ENCODE measurements at regions not wholly inside any gene's neighbourhood (a gene's known extent, or its start where the extent isn't known, plus 50 kb on each side); places are given as distances from the start of the nearest gene placed in this dataset.
A peak's percentile ranks its signal among the peaks of the same experiment; 100 is the strongest.

DNA sequence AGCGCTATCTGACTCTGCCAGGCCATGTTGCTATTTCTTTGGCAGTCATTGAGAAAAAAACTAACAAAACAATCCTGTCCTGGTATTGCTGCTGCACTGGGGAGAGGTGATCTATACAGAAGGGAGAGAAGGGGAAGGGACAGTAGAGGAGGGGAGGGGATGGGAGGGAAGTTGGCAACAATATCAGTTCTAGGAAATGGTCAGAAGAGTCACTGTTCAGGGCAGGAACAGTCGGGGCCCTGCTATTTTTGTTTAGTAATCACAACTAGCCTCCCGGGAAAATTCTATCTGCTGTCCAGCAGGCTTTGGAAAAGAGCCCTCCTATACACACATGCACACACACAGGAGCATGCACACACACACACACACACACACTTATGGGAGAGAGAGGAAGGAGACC lies 142.3 kb upstream of the CARMIL1 start:
- H4K20me1 ChIP-seq (ENCODE audit: insufficient read depth, poor library complexity, severe bottlenecking), result no peaks in the 10 kb centered on the region
- H3K4me3 ChIP-seq, result no peak overlapping the region
- peaks cover 11% of the 10 kb centered on the region for H3K9me3 ChIP-seq (ENCODE audit: low read depth)
- no peak overlapping the region for H3K4me2 ChIP-seq
- no peaks in the 10 kb centered on the region for H3K4me1 ChIP-seq (ENCODE audit: insufficient read depth)
- DNase-seq (ENCODE audit: low spot score), result no peak
- H3K27me3 ChIP-seq, result no peaks in the 10 kb centered on the region
- no peaks in the 10 kb centered on the region for H3K79me2 ChIP-seq
- H3K27ac ChIP-seq, result no peak overlapping the region
- H3K36me3 ChIP-seq (replicated peaks; ENCODE audit: insufficient read depth, low read depth), result no peaks in the 10 kb centered on the region
- TF ChIP-seq EZH2 (IDR thresholded peaks at IDR 0.05; ENCODE audit: borderline replicate concordance) (no peak), EZH2phosphoT487 (IDR thresholded peaks at IDR 0.05; ENCODE audit: low read depth, severe bottlenecking, unreplicated experiment) (no peak)
- TF ChIP-seq, protein P1, sequence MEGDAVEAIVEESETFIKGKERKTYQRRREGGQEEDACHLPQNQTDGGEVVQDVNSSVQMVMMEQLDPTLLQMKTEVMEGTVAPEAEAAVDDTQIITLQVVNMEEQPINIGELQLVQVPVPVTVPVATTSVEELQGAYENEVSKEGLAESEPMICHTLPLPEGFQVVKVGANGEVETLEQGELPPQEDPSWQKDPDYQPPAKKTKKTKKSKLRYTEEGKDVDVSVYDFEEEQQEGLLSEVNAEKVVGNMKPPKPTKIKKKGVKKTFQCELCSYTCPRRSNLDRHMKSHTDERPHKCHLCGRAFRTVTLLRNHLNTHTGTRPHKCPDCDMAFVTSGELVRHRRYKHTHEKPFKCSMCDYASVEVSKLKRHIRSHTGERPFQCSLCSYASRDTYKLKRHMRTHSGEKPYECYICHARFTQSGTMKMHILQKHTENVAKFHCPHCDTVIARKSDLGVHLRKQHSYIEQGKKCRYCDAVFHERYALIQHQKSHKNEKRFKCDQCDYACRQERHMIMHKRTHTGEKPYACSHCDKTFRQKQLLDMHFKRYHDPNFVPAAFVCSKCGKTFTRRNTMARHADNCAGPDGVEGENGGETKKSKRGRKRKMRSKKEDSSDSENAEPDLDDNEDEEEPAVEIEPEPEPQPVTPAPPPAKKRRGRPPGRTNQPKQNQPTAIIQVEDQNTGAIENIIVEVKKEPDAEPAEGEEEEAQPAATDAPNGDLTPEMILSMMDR (IDR thresholded peaks at IDR 0.05; ENCODE audit: poor library complexity), result no peak
- 94% methylated on average over 3 of the region's 3 CpGs for WGBS (ENCODE audit: low lambda C conversion rate, missing lambda C conversion rate)
- no peak overlapping the region for H2AFZ ChIP-seq
- H3K9me2 ChIP-seq (replicated peaks; ENCODE audit: insufficient read depth), result no peaks in the 10 kb centered on the region

DNA sequence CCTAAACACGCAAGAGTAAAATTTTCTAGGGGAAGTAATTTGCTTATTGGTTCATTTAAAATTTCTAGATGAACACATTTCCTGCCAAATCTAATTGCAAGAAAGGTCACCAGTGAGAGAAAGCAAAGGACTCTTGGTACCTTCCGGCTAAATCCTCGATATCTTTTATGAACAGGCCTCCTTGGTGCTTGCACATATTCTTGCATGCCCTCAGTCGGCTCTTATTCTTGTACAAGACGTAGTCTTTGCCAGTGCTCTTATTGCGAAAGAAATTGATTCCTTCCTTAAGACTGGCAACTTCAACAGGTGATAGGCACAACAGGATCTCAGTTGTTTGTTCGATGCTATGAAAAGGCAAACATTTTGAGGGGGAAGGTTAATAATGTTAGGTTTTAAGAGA lies 141.7 kb upstream of the CARMIL1 start:
- H3K9me3 ChIP-seq (ENCODE audit: low read depth), result peaks cover 9% of the 10 kb centered on the region
- no peak overlapping the region for H2AFZ ChIP-seq
- H3K4me3 ChIP-seq, result no peak overlapping the region
- H3K79me2 ChIP-seq, result no peaks in the 10 kb centered on the region
- H3K27me3 ChIP-seq, result no peaks in the 10 kb centered on the region
- H3K27ac ChIP-seq, result no peak overlapping the region
- no peak for DNase-seq (ENCODE audit: low spot score)
- no peak for TF ChIP-seq EZH2 (IDR thresholded peaks at IDR 0.05; ENCODE audit: borderline replicate concordance)
- TF ChIP-seq EZH2phosphoT487 (IDR thresholded peaks at IDR 0.05; ENCODE audit: low read depth, severe bottlenecking, unreplicated experiment), result no peak
- TF ChIP-seq, protein P1 (IDR thresholded peaks at IDR 0.05; ENCODE audit: poor library complexity), result no peak
- H3K9me2 ChIP-seq (replicated peaks; ENCODE audit: insufficient read depth), result no peaks in the 10 kb centered on the region
- no peak overlapping the region for H3K4me2 ChIP-seq
- 94% methylated on average over 7 of the region's 7 CpGs for WGBS (ENCODE audit: low lambda C conversion rate, missing lambda C conversion rate)
- H4K20me1 ChIP-seq (ENCODE audit: insufficient read depth, poor library complexity, severe bottlenecking), result no peaks in the 10 kb centered on the region
- H3K4me1 ChIP-seq (ENCODE audit: insufficient read depth), result no peaks in the 10 kb centered on the region
- H3K36me3 ChIP-seq (replicated peaks; ENCODE audit: insufficient read depth, low read depth), result no peaks in the 10 kb centered on the region

DNA sequence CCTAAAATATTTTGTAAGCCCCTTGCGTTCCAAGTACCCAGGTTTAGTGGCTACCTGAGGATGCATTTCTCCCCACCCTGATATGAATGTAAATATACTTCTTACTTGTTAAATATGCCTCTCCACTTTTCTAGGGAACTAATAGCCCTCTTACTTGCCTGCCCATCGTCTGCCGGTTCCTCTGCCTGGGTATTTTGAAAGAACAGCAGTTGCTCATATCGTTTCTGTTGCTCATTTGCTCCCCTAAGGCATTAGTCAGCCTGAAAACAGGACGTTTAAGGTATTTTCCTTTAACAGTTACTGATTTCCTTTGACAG lies 141.3 kb upstream of the CARMIL1 start:
- Histone ChIP-seq H2AFZ (peak overlapping the region; percentile 75), H3K4me1 (ENCODE audit: insufficient read depth) (no peaks in the 10 kb centered on the region), H3K4me3 (no peak overlapping the region), H3K27ac (peak overlapping the region; percentile 56), H3K27me3 (no peaks in the 10 kb centered on the region), H3K4me2 (peak overlapping the region; percentile 66), H4K20me1 (ENCODE audit: insufficient read depth, poor library complexity, severe bottlenecking) (no peaks in the 10 kb centered on the region), H3K79me2 (no peaks in the 10 kb centered on the region), H3K36me3 (replicated peaks; ENCODE audit: insufficient read depth, low read depth) (no peaks in the 10 kb centered on the region), H3K9me3 (ENCODE audit: low read depth) (peaks cover 5% of the 10 kb centered on the region), H3K9me2 (replicated peaks; ENCODE audit: insufficient read depth) (no peaks in the 10 kb centered on the region)
- TF ChIP-seq, protein P1 (IDR thresholded peaks at IDR 0.05; ENCODE audit: poor library complexity), result no peak
- TF ChIP-seq EZH2 (IDR thresholded peaks at IDR 0.05; ENCODE audit: borderline replicate concordance) (no peak), EZH2phosphoT487 (IDR thresholded peaks at IDR 0.05; ENCODE audit: low read depth, severe bottlenecking, unreplicated experiment) (no peak)
- 78% methylated on average over 5 of the region's 5 CpGs for WGBS (ENCODE audit: low lambda C conversion rate, missing lambda C conversion rate)
- no peak for DNase-seq (ENCODE audit: low spot score)

Measured in hepatocyte (in vitro differentiated cells).